ENCODE measurements at regions not wholly inside any gene's neighbourhood (a gene's known extent, or its start where the extent isn't known, plus 50 kb on each side); places are given as distances from the start of the nearest gene placed in this dataset.

GRCh38 chr11:33585586-33586209 is 114.9 kb downstream of the C11orf91 start:
- Histone ChIP-seq H3K27ac (ENCODE audit: insufficient read length, low read depth, low read length) (no peak overlapping the region), H2BK5ac (ENCODE audit: insufficient read length, low read length) (no peak overlapping the region)

More at GRCh38 chr11:33585586-33586209, 114.9 kb downstream of the C11orf91 start:
- H3K18ac ChIP-seq (ENCODE audit: insufficient read length, low read depth, low read length): no peak overlapping the region
- Mint-ChIP-seq H3K4me3 (no peak overlapping the region), H3K27ac (no peak overlapping the region), H3K9me3 (no peaks in the 10 kb centered on the region; a peak in 1 of 5 replicates), H3K4me1 (peaks cover 14 to 15% of the 10 kb centered on the region in 2 experiments), H3K36me3 (ENCODE audit: insufficient read depth in 1 of 3, low read depth in 3 of 3) (no peaks in the 10 kb centered on the region), H3K27me3 (ENCODE audit: low read depth) (no peaks in the 10 kb centered on the region)
- no peak for DNase-seq
- H3K4ac ChIP-seq (ENCODE audit: low read depth, low read length): no peak overlapping the region
- H2BK120ac ChIP-seq (ENCODE audit: low read depth, low read length, poor library complexity, severe bottlenecking): no peak overlapping the region
- H2AFZ ChIP-seq (ENCODE audit: low read length): no peak overlapping the region
- no peak for TF ChIP-seq CTCF (conservative IDR thresholded peaks at IDR 0.05)
- no peak overlapping the region for H3K14ac ChIP-seq (ENCODE audit: insufficient read depth, low read length)
- H3K4me2 ChIP-seq (ENCODE audit: insufficient read depth, insufficient read length, low read length): no peak overlapping the region
- H4K91ac ChIP-seq (ENCODE audit: insufficient read length, low read depth, low read length): no peak overlapping the region
- no peak overlapping the region for H2BK12ac ChIP-seq (ENCODE audit: insufficient read length, low read depth, low read length)
- no peaks in the 10 kb centered on the region for H3K79me2 ChIP-seq (ENCODE audit: insufficient read depth, low read length)
- no peak overlapping the region for H2AK5ac ChIP-seq (ENCODE audit: insufficient read length, low read length)
- H3T11ph ChIP-seq (ENCODE audit: low read length): no peak overlapping the region
- no peak overlapping the region for H2BK15ac ChIP-seq (ENCODE audit: low read depth, low read length)
- no peak overlapping the region for H3K23ac ChIP-seq (ENCODE audit: insufficient read length, low read depth, low read length)
- H3K79me1 ChIP-seq (ENCODE audit: insufficient read depth, low read depth, low read length, poor library complexity, severe bottlenecking): no peaks in the 10 kb centered on the region
- peaks cover 2% of the 10 kb centered on the region; the same call in 1 of the 2 replicates for H3K4me1 ChIP-seq (ENCODE audit: insufficient read depth, low read length)
- H4K8ac ChIP-seq (replicated peaks; ENCODE audit: insufficient read length, low read depth, low read length): no peak overlapping the region
- peaks cover 2% of the 10 kb centered on the region for H4K20me1 ChIP-seq (ENCODE audit: control insufficient read depth, insufficient read depth, insufficient read length)
- WGBS (ENCODE audit: extremely low coverage, insufficient read length, low lambda C conversion rate): no CpG with 5 or more reads among the region's 6 CpGs
- no peak overlapping the region for H4K5ac ChIP-seq (ENCODE audit: insufficient read length, low read depth, low read length)
- no peaks in the 10 kb centered on the region for H3K9me3 ChIP-seq (ENCODE audit: control insufficient read depth, low read depth, low read length)
- no peak overlapping the region for H3K56ac ChIP-seq (ENCODE audit: insufficient read length, low read depth, low read length)
- no peaks in the 10 kb centered on the region for H3K27me3 ChIP-seq (ENCODE audit: insufficient read depth, low read length)
- no peak overlapping the region for H3K9ac ChIP-seq (ENCODE audit: extremely low read depth, insufficient read length, low read length)
- H2BK20ac ChIP-seq (ENCODE audit: low read depth, low read length, poor library complexity, severe bottlenecking): no peak overlapping the region
- no peaks in the 10 kb centered on the region for H3K23me2 ChIP-seq (ENCODE audit: insufficient read length, low read depth, low read length, poor library complexity, severe bottlenecking)
